ENCODE measurements at regions not wholly inside any gene's neighbourhood (a gene's known extent, or its start where the extent isn't known, plus 50 kb on each side); places are given as distances from the start of the nearest gene placed in this dataset.

DNA sequence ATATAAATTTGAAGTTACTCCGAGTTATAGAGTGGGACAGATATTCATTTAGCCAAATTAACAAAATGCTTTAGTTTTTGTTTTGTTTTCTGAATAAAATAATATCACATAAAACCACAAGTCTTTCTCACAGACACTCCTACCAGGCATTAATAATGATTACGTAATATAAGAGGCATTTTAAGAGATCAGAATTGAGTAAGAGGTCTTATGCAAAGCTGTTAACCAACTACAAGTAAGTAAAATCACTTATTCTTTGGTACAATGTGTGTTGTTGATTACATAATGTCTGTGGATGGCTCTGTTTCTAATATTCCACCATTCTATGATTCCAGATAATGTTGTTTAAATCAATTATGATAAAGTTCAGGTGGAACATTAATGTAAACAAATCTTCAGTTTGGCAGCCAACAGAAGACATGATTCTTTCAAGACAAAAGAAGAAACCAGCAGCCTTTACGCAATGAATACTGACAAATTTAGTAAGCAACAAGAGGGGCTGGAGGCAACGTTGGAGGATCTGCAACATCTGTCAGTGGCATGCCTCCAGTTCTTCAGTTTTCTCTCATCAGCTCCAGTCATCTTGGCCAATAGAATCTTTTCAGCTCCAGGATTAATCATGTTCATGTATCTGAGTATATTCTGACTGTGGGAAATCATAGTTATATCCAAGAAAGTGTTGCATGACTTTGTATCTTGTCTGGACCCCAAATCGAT lies 403.8 kb downstream of the SLITRK5 start:
- TF ChIP-seq POLR2A (IDR thresholded peaks at IDR 0.05) (no peak), CTCF (IDR thresholded peaks at IDR 0.05) (no peak), POLR2AphosphoS5 (IDR thresholded peaks at IDR 0.05) (no peak)

Measured in gastroesophageal sphincter (tissue), 3 donors.